ENCODE measurements at regions not wholly inside any gene's neighbourhood (a gene's known extent, or its start where the extent isn't known, plus 50 kb on each side); places are given as distances from the start of the nearest gene placed in this dataset.

DNA sequence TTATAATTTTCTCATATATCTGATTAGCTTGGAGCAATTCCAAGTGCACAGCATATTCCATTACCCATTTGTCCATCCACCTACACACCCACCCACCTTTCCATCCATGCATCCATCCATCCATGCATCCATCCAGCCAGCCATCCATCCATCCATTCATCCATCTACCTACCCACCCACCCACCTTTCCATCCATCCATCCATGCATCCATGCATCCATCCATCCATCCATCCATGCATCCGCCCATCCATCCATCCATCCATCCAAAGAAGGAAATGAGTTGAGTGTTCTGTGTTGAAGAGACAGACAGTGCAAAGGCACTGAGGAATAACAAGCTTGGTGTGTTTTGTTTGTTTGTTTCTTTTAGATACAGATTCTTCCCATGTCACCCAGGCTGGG, 78.7 kb upstream of the FAM20A start:
- no peak for TF ChIP-seq YBX1 (IDR thresholded peaks at IDR 0.05)
- TF ChIP-seq, protein P1, sequence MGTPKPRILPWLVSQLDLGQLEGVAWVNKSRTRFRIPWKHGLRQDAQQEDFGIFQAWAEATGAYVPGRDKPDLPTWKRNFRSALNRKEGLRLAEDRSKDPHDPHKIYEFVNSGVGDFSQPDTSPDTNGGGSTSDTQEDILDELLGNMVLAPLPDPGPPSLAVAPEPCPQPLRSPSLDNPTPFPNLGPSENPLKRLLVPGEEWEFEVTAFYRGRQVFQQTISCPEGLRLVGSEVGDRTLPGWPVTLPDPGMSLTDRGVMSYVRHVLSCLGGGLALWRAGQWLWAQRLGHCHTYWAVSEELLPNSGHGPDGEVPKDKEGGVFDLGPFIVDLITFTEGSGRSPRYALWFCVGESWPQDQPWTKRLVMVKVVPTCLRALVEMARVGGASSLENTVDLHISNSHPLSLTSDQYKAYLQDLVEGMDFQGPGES (IDR thresholded peaks at IDR 0.05), result no peak
- TF ChIP-seq, protein P2, sequence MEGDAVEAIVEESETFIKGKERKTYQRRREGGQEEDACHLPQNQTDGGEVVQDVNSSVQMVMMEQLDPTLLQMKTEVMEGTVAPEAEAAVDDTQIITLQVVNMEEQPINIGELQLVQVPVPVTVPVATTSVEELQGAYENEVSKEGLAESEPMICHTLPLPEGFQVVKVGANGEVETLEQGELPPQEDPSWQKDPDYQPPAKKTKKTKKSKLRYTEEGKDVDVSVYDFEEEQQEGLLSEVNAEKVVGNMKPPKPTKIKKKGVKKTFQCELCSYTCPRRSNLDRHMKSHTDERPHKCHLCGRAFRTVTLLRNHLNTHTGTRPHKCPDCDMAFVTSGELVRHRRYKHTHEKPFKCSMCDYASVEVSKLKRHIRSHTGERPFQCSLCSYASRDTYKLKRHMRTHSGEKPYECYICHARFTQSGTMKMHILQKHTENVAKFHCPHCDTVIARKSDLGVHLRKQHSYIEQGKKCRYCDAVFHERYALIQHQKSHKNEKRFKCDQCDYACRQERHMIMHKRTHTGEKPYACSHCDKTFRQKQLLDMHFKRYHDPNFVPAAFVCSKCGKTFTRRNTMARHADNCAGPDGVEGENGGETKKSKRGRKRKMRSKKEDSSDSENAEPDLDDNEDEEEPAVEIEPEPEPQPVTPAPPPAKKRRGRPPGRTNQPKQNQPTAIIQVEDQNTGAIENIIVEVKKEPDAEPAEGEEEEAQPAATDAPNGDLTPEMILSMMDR (IDR thresholded peaks at IDR 0.05 in 2 of 3, conservative IDR thresholded peaks at IDR 0.05 in 1 of 3; ENCODE audit: control insufficient read depth in 2 of 3, extremely low read depth in 1 of 3, insufficient read depth in 1 of 3, low read depth in 3 of 3, low read length in 3 of 3), result no peak
- no peak for TF ChIP-seq RAD21 (IDR thresholded peaks at IDR 0.05; ENCODE audit: insufficient read depth, low read depth, low read length)
- TF ChIP-seq, protein P3, sequence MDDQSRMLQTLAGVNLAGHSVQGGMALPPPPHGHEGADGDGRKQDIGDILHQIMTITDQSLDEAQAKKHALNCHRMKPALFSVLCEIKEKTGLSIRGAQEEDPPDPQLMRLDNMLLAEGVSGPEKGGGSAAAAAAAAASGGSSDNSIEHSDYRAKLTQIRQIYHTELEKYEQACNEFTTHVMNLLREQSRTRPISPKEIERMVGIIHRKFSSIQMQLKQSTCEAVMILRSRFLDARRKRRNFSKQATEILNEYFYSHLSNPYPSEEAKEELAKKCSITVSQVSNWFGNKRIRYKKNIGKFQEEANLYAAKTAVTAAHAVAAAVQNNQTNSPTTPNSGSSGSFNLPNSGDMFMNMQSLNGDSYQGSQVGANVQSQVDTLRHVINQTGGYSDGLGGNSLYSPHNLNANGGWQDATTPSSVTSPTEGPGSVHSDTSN (IDR thresholded peaks at IDR 0.05; ENCODE audit: insufficient replicate concordance, low read depth, low read length), result no peak
- no peak for TF ChIP-seq NFIC (IDR thresholded peaks at IDR 0.05; ENCODE audit: low read depth, low read length)
- TF ChIP-seq, protein P4, sequence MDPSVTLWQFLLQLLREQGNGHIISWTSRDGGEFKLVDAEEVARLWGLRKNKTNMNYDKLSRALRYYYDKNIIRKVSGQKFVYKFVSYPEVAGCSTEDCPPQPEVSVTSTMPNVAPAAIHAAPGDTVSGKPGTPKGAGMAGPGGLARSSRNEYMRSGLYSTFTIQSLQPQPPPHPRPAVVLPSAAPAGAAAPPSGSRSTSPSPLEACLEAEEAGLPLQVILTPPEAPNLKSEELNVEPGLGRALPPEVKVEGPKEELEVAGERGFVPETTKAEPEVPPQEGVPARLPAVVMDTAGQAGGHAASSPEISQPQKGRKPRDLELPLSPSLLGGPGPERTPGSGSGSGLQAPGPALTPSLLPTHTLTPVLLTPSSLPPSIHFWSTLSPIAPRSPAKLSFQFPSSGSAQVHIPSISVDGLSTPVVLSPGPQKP (IDR thresholded peaks at IDR 0.05; ENCODE audit: low read depth, low read length), result no peak
- TF ChIP-seq POLR2AphosphoS5 (IDR thresholded peaks at IDR 0.05; ENCODE audit: low read length), result no peak
- no peak for TF ChIP-seq SUZ12 (IDR thresholded peaks at IDR 0.05; ENCODE audit: unreplicated experiment)
- TF ChIP-seq, protein P5, sequence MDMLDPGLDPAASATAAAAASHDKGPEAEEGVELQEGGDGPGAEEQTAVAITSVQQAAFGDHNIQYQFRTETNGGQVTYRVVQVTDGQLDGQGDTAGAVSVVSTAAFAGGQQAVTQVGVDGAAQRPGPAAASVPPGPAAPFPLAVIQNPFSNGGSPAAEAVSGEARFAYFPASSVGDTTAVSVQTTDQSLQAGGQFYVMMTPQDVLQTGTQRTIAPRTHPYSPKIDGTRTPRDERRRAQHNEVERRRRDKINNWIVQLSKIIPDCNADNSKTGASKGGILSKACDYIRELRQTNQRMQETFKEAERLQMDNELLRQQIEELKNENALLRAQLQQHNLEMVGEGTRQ (IDR thresholded peaks at IDR 0.05; ENCODE audit: borderline replicate concordance, low read depth, low read length), result no peak
